C4-2B (cell line): ENCODE measurements at regions not wholly inside any gene's neighbourhood (a gene's known extent, or its start where the extent isn't known, plus 50 kb on each side); places are given as distances from the start of the nearest gene placed in this dataset.

Experiments used
- H3K27ac ChIP-seq: fragments of 450-650 bp; 2 replicates; pipeline ENCODE4 v1.5.1; 2017
- ZFX ChIP-seq: fragments of 450-650 bp; IDR thresholded peaks from 2 replicates; pipeline ENCODE4 v1.6.1; 2017
- TF ChIP-seq, protein P1 (sequence below): fragments of 450-650 bp; conservative IDR thresholded peaks from 2 replicates; pipeline ENCODE4 v1.5.1; 2017; ENCODE audit warnings: mild to moderate bottlenecking

DNA sequence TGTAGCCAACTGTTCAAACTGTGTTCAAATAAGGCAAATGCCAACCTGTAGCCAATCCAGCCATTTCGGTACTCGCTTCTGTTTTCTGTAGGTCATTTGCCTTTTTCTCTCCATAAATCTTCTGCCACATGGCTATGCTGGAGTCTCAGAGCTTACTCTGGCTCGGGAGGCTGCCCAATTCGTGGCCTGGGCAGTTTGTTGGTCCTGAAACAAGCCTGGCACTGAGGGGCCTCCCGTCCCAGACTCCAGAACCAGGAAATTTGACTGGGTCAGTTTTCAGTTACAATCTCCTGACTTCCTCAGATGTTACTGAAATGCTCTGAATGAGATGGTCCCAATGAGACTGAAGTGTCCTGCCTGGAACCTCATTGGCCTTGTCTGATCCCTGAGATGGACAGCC lies 120.8 kb upstream of the NPAS2 start:
- H3K27ac ChIP-seq = no peak overlapping the region
- TF ChIP-seq ZFX = no peak
- TF ChIP-seq, protein P1, sequence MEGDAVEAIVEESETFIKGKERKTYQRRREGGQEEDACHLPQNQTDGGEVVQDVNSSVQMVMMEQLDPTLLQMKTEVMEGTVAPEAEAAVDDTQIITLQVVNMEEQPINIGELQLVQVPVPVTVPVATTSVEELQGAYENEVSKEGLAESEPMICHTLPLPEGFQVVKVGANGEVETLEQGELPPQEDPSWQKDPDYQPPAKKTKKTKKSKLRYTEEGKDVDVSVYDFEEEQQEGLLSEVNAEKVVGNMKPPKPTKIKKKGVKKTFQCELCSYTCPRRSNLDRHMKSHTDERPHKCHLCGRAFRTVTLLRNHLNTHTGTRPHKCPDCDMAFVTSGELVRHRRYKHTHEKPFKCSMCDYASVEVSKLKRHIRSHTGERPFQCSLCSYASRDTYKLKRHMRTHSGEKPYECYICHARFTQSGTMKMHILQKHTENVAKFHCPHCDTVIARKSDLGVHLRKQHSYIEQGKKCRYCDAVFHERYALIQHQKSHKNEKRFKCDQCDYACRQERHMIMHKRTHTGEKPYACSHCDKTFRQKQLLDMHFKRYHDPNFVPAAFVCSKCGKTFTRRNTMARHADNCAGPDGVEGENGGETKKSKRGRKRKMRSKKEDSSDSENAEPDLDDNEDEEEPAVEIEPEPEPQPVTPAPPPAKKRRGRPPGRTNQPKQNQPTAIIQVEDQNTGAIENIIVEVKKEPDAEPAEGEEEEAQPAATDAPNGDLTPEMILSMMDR = no peak

DNA sequence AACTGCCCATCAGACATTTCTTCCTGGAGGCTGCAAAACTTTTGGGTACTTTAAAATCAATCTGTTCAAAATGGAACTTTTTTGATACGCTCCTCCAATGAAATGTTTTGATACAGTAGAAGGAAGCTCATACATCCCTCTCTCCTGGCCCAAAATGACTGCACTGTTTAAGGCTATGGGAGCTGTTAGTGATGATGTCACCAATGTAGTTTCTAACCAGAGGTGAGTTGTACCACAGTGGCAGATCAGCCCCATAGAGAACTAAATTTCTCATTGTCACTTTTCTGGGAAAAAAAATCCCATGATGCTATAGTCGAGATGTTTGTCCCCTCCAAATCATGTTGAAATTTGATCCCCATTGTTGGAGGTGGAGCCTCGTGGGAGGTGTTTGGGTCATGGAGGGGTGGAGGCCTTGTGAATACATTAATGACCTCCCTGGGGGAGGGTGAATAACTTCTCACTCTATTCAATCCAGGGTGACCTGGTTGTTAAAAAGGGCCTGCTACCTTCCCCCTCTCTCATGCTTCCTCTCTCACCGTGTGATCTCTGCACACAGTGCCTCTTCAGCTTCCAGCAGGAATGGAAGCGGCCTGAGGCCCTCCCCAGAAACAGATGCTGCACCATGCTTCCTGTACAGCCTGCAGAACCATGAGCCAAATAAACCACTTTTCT lies 117.4 kb upstream of the NPAS2 start:
- H3K27ac ChIP-seq = no peak overlapping the region
- TF ChIP-seq, protein P1 = no peak
- no peak for TF ChIP-seq ZFX

DNA sequence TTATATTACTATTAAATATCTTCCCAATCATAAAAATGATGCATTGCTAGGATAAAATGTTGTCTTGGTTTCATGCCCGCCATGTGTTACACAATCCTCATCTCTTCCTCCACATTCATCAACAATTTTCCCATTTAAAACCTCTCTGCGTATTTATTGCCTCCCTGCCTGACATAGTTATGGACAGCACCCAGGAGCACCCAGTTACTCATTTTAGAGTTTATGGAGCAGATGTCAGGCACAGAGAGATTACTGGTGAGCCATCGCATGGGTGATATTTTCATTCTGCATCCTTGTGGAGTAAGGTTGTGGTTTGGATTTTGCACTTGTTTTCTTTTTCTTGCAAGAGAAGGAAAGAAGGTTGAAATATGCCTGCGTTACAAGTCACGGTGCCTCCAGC lies 116.7 kb upstream of the NPAS2 start:
- no peak overlapping the region for H3K27ac ChIP-seq
- TF ChIP-seq, protein P1 = no peak
- no peak for TF ChIP-seq ZFX

DNA sequence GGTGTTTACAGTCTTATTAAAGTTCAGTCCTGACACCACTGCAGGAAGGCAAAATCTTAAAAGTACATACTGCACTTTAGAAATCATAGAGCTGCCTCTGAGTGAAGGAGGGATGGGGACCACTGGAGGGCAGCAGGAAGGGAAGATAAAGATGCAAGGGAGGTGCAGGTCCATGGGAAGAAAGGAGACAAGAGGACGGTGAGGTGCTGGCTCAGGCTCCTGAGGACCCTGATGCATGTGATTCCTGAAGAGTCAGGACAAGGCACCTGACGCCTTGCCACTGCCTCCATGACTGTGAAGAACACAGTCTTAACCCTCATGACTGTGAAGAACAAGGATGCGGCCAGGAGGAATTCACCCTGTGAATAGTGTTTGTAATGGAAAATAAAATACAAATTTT lies 116.2 kb upstream of the NPAS2 start:
- H3K27ac ChIP-seq = no peak overlapping the region
- TF ChIP-seq, protein P1 = no peak
- TF ChIP-seq ZFX = no peak

DNA sequence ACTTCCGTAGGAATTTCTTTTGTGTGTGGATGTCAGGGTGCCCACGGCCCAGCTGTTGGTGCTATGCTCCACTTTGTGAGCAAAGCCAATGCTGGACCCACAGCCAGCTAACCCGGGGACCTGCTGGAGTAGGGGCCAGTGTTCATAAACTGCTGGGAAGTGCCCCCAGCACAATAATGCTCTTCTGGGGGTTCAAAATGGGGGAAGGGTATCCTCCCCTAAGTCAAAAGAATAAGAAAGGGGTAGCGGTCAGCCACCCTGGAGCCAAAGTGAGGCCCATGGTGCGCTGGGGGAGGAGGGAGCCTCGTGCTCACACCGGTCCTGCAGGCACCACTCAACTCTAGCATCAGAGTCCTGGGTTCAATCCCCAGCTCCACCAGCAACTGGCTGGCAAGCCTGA lies 115.8 kb upstream of the NPAS2 start:
- TF ChIP-seq, protein P1 = no peak
- TF ChIP-seq ZFX = no peak
- no peak overlapping the region for H3K27ac ChIP-seq

DNA sequence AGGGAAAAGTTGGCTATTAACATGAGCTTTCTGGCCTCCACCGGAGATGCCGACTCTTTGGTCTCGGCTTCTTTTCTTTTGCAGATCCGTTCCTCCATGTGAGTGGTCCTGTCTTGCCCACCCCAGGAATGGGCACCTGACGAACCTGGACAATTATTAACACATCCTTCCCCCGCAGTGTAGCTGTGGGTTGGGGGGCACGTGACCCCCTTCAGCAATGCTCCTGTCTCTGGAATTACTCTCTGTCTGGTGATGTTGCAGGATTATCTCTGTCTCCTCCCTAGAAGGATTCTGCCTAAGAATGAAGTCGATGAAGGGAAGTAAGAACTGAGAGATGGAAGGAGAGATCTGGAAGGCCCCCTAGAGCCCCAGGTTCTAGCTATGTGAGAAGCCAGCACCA lies 115.2 kb upstream of the NPAS2 start:
- H3K27ac ChIP-seq = no peak overlapping the region
- TF ChIP-seq ZFX = no peak
- TF ChIP-seq, protein P1 = no peak

DNA sequence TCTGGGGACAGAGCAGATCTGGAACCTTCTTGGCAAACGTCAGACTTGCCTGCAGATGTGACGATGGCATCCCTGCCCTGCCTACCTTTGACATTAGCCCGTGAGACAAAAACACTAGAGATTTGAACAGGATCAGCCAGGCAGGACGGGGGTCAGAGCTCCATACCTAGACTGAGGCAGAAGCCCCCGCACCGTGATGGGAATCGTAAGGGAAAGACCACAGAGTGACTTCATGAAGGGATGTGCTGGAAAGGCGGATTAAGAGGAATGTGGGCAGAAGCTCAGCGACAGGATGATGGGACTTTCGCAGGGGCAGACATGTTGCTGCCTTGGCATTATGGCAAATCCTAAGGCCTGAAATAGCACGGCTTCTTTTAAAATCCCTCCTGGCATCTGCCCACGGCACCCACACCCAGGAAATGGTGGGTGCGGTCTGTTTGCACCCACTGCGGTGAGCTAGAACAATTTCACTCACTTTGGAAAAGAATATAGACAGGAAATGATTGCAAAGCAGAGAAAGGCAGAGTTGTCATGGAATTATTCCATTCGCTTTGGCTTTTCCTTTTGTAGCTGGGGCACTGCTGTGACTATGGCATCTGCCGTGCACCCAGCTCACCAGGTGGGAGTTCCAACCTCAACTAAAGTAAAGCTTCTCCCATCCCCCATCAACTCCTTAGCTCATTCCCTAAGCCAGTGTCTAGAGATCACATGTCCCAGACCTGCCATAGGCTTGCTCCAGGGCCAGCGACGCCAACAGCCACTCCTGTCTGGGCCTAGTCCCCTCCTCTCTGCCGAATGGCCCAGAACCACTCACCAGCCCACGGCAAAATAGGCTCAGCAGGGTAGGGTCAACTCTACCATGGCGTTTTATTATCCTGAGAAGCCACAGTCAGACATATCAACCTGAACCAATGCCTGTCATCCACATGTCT lies 112.7 kb upstream of the NPAS2 start:
- no peak overlapping the region for H3K27ac ChIP-seq

More for the DNA sequence above, 112.7 kb upstream of the NPAS2 start:
- TF ChIP-seq, protein P1 = no peak
- TF ChIP-seq ZFX = no peak
